ENCODE measurements at regions not wholly inside any gene's neighbourhood (a gene's known extent, or its start where the extent isn't known, plus 50 kb on each side); places are given as distances from the start of the nearest gene placed in this dataset.
"Not testable (repeated sequence)": the region's sequence is repeated elsewhere in the genome, so short reads cannot be mapped to it uniquely, and the experiment has no call there.

DNA sequence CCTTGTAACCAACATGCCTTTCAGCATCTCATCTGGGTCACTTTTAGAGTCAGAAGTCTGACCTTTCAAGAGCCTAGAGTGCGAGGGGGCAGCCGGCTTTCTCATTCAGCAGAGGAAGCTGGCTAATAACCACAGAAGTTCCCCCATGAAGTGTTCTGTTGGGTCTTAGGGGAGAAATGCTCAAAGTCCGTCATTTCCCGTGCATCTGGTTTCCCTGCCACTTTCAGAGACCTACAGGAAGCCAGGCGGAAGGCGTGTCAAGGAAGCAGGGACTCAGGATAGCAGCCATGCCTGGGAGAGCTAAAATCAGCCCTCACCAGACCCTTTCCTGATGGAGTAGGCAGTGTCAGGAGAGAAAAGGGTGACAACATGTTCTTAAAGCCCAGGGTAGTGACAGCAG is 301.8 kb upstream of the ID2 start:
- Histone ChIP-seq H3K4me1 (no peaks in the 10 kb centered on the region), H3K4me3 (no peak overlapping the region), H3K27me3 (no peaks in the 10 kb centered on the region), H3K27ac (no peak overlapping the region), H3K9me3 (no peaks in the 10 kb centered on the region), H3K36me3 (no peaks in the 10 kb centered on the region)
- WGBS, 2 donors, result 53 to 66% methylated on average over 6 of the region's 6 CpGs
- DNase-seq, result no peak
- TF ChIP-seq POLR2AphosphoS5 (IDR thresholded peaks at IDR 0.05) (peak in 1 of 4 donors; percentile 35), POLR2A (IDR thresholded peaks at IDR 0.05) (no peak)
- intact Hi-C loops (cut with DNase I), result no loop called here

GRCh38 chr2:8380566-8380965 is 301.3 kb upstream of the ID2 start:
- H3K36me3 ChIP-seq, result no peaks in the 10 kb centered on the region
- DNase-seq, result no peak
- TF ChIP-seq POLR2A (IDR thresholded peaks at IDR 0.05), result no peak
- no peak for TF ChIP-seq EP300 (IDR thresholded peaks at IDR 0.05)
- no peak for TF ChIP-seq POLR2AphosphoS5 (IDR thresholded peaks at IDR 0.05)
- TF ChIP-seq, protein P1, sequence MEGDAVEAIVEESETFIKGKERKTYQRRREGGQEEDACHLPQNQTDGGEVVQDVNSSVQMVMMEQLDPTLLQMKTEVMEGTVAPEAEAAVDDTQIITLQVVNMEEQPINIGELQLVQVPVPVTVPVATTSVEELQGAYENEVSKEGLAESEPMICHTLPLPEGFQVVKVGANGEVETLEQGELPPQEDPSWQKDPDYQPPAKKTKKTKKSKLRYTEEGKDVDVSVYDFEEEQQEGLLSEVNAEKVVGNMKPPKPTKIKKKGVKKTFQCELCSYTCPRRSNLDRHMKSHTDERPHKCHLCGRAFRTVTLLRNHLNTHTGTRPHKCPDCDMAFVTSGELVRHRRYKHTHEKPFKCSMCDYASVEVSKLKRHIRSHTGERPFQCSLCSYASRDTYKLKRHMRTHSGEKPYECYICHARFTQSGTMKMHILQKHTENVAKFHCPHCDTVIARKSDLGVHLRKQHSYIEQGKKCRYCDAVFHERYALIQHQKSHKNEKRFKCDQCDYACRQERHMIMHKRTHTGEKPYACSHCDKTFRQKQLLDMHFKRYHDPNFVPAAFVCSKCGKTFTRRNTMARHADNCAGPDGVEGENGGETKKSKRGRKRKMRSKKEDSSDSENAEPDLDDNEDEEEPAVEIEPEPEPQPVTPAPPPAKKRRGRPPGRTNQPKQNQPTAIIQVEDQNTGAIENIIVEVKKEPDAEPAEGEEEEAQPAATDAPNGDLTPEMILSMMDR (IDR thresholded peaks at IDR 0.05), result no peak
- intact Hi-C loops (cut with DNase I), result no loop called here
- no peaks in the 10 kb centered on the region for H3K27me3 ChIP-seq
- no peak overlapping the region for H3K4me3 ChIP-seq
- H3K9me3 ChIP-seq, result no peaks in the 10 kb centered on the region
- no peaks in the 10 kb centered on the region for H3K4me1 ChIP-seq
- no peak overlapping the region for H3K27ac ChIP-seq
- 60 to 92% methylated on average over 3 of the region's 3 CpGs for WGBS, 2 donors

- no peaks in the 10 kb centered on the region for H3K36me3 ChIP-seq
- intact Hi-C loops (cut with DNase I), result no loop called here
- H3K4me3 ChIP-seq, result no peak overlapping the region
- H3K27me3 ChIP-seq, result no peaks in the 10 kb centered on the region
- TF ChIP-seq, protein P1 (IDR thresholded peaks at IDR 0.05), result no peak
- no peak for TF ChIP-seq POLR2A (IDR thresholded peaks at IDR 0.05)
- TF ChIP-seq POLR2AphosphoS5 (IDR thresholded peaks at IDR 0.05), result no peak
- TF ChIP-seq EP300 (IDR thresholded peaks at IDR 0.05), result no peak
- 90 to 93% methylated on average over 4 of the region's 4 CpGs for WGBS, 2 donors
- no peak for DNase-seq
- no peaks in the 10 kb centered on the region for H3K4me1 ChIP-seq
- H3K9me3 ChIP-seq, result no peaks in the 10 kb centered on the region
- no peak overlapping the region for H3K27ac ChIP-seq
Observed at GRCh38 chr2:8382485-8382884, 299.4 kb upstream of the ID2 start.

GRCh38 chr2:8386748-8387147 is 295.1 kb upstream of the ID2 start:
- H3K27me3 ChIP-seq; H3K4me1 ChIP-seq; H3K27ac ChIP-seq; DNase-seq; H3K4me3 ChIP-seq; intact Hi-C loops (cut with DNase I); H3K9me3 ChIP-seq; H3K36me3 ChIP-seq: not testable (repeated sequence)
- WGBS, 2 donors, result 77 to 88% methylated on average over 10 of the region's 10 CpGs

DNA sequence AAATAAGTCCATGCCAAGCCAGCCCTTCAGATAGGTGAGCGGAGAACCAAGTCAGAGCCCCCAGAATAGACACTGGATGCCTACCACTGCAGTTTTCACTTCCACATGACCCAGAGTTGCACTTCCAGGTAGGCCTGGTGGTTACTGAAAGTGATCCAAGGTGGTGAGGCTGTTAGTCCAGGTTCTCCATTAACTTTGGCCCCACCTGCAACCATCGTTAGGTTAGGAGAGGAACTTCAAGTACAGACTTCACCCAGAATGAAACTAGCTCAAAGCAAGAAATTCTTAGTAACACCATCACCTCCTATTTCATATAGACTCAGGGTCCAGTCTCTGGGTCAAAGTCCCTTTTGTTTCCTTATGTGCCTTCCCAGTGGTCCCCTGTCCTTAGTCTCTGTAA is 293.1 kb upstream of the ID2 start:
- DNase-seq, result no peak
- H3K27me3 ChIP-seq, result no peaks in the 10 kb centered on the region
- no peaks in the 10 kb centered on the region for H3K9me3 ChIP-seq
- no peak overlapping the region for H3K4me3 ChIP-seq
- H3K36me3 ChIP-seq, result no peaks in the 10 kb centered on the region
- no peak overlapping the region for H3K27ac ChIP-seq
- TF ChIP-seq, protein P1 (IDR thresholded peaks at IDR 0.05), result no peak
- TF ChIP-seq POLR2AphosphoS5 (IDR thresholded peaks at IDR 0.05) (no peak), POLR2A (IDR thresholded peaks at IDR 0.05) (no peak), EP300 (IDR thresholded peaks at IDR 0.05) (no peak)
- intact Hi-C loops (cut with DNase I), result no loop called here
- H3K4me1 ChIP-seq, result no peaks in the 10 kb centered on the region
- 57 to 83% methylated on average over 2 of the region's 2 CpGs for WGBS, 2 donors

- Histone ChIP-seq H3K27ac (no peak overlapping the region), H3K36me3 (no peaks in the 10 kb centered on the region), H3K4me1 (no peaks in the 10 kb centered on the region), H3K9me3 (no peaks in the 10 kb centered on the region), H3K27me3 (no peaks in the 10 kb centered on the region), H3K4me3 (no peak overlapping the region)
- TF ChIP-seq EP300 (IDR thresholded peaks at IDR 0.05) (no peak), POLR2A (IDR thresholded peaks at IDR 0.05) (no peak), POLR2AphosphoS5 (IDR thresholded peaks at IDR 0.05) (no peak)
- TF ChIP-seq, protein P1 (IDR thresholded peaks at IDR 0.05), result no peak
- no peak for DNase-seq
- intact Hi-C loops (cut with DNase I), result no loop called here
- 8 to 60% methylated on average over 4 of the region's 4 CpGs for WGBS, 2 donors
Observed at GRCh38 chr2:8389431-8390108, 292.3 kb upstream of the ID2 start.
